Activated CD8-positive, alpha-beta memory T cell treated with anti-CD3 and anti-CD28 coated beads, Interleukin-2, amount 10 ng/mL, durations not matched to agents 7 days and 5 days (primary cell): ENCODE measurements at regions not wholly inside any gene's neighbourhood (a gene's known extent, or its start where the extent isn't known, plus 50 kb on each side); places are given as distances from the start of the nearest gene placed in this dataset.

Experiments
- ATAC-seq: fragments of 150-1000 bp; cut with Tn5 transposase; one replicate; pipeline ENCODE4 v1.10.0; 2021; ENCODE audit warnings: moderate library complexity
- CTCF ChIA-PET: fragments of 350-600 bp; sonication (Branson Sonifier 250); formaldehyde crosslinking; loops from one replicate; lab custom pipeline; 2021; ENCODE audit warnings: antibody characterized with exemption; lab: Charles Lee
- DNase-seq: peaks from one replicate; pipeline ENCODE4 v3.0.0-alpha.2; 2020
- H3K27ac Mint-ChIP-seq: one replicate; pipeline ENCODE4 v1.8.0; 2021; ENCODE audit warnings: mild to moderate bottlenecking, mixed read lengths
- H3K27me3 Mint-ChIP-seq: one replicate; pipeline ENCODE4 v1.8.0; 2021; ENCODE audit warnings: mixed read lengths
- H3K36me3 Mint-ChIP-seq: one replicate; pipeline ENCODE4 v1.8.0; 2021; ENCODE audit warnings: mild to moderate bottlenecking, mixed read lengths
- H3K4me1 Mint-ChIP-seq: one replicate; pipeline ENCODE4 v1.8.0; 2021; ENCODE audit warnings: mixed read lengths
- H3K4me3 Mint-ChIP-seq: one replicate; pipeline ENCODE4 v1.8.0; 2021; ENCODE audit warnings: mild to moderate bottlenecking, moderate library complexity, mixed read lengths
- H3K9me3 Mint-ChIP-seq: one replicate; pipeline ENCODE4 v1.8.0; 2022; ENCODE audit warnings: low read depth, mixed read lengths

DNA sequence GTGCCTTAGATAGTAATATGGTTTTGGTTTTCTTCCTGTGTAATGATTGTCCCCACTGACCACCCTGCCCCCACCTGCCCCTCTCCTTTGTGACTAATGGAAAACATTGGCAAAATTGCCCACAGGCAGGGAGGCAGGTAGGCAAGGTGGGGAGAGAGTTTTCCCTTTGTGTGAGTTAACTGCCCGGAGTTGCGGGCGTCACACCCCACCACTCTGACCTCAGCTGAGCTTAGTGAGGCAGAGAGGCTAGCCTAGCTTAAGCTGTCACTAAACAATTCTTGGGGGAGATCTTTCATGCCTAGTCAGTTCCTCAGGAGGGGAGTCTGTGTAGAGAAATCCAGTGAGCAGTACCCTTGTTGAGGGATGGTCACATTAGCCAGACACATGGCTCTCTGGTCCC, 245.3 kb downstream of the BCOR start:
- DNase-seq, result no peak
- Mint-ChIP-seq H3K4me1 (peaks cover 58% of the 10 kb centered on the region), H3K36me3 (peaks cover 43% of the 10 kb centered on the region), H3K27ac (peak overlapping the region; percentile 40), H3K27me3 (no peaks in the 10 kb centered on the region), H3K4me3 (peak overlapping the region; percentile 91), H3K9me3 (no peaks in the 10 kb centered on the region)
- ATAC-seq, result no peak
- CTCF ChIA-PET, result no interaction called here

DNA sequence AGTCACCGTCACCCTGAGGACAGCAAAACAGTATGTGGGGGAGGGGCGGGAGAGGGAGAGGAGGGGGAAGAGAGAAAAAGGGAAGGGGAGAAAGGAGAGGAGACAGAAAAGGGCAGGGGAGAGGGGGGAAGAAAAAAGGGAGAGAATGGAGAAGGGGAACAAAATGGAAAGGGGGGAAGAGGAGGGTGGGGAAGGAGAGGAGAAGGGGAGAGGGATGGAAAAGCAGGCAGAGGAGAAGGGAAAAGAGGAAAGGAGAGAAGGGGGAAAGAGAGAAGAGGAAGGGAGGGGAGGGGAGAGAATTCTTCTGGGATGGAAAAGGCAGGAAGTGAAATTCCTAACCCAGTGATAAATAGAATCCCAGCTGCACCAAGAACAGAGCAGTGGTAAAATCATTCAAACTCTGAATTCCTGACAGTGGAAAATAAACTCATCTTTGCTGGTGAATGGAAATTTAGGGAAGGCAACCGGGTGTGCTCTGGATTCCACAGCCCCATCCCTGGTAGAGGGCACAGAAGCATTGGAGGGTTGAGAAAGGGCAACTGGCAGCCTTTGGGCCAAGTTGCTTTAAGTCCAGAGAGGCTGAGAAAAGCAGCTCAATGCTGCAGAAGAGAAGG, 244.2 kb downstream of the BCOR start:
- DNase-seq, result no peak
- no peak for ATAC-seq
- no peaks in the 10 kb centered on the region for H3K9me3 Mint-ChIP-seq
- H3K27ac Mint-ChIP-seq, result peak overlapping the region; percentile 98
- peaks cover 36% of the 10 kb centered on the region for H3K36me3 Mint-ChIP-seq
- H3K27me3 Mint-ChIP-seq, result no peaks in the 10 kb centered on the region
- CTCF ChIA-PET, result interaction anchor here (0.9 to 2.0 kb wide), 6 partner anchors 11 to 615 kb away, joined by 3 to 7 read pairs (median 3); no protein-coding TSS in a partner anchor
- peak overlapping the region; percentile 91 for H3K4me3 Mint-ChIP-seq
- H3K4me1 Mint-ChIP-seq, result peaks cover 66% of the 10 kb centered on the region

DNA sequence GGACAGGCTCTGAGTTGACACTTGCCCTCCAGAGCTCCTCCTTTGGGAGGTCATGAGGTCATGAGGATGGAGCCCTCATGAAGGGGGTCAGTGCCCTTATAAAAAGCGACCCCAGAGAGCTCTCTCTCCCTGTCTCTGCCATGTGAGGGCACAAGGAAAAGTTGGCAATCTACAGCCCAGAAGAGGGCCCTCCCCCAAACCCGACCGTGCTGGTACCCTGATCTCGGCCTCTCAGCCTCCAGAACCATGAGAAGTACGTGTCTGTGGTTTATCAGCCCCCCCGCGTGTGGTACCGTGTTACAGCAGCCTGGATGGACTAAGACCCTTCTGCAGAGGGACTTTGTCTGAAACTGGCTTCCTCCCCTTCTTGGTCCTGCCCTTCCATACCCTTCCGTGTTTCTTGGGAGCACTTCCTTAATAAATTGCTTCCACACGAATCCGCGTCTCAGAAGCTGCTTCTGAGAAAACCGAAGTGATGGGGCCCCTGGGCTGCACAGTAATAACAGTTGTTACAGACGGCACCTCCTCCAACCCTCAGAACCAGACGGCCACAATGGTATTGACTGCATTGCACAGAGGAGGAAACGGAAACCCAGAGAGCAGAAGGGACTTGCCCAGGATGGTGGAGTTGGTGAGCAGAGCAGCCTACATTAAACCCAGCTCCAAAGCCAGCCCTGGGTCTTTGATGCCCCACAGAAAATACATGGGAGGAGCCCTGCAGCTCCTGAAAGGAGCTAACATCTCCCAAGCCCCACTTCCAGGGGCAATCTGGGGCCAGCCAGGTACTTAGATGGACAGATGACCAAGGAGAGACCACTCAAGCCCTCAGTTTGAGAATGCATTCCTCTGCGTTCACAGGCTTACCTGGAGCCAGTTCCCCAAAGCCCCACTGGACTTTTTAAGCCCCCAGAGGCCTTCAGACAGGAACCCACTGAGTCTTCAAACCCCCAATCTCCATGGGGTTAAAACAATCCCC, 242.7 kb downstream of the BCOR start:
- peak; percentile 93 for DNase-seq
- H3K9me3 Mint-ChIP-seq, result no peaks in the 10 kb centered on the region
- peak overlapping the region; percentile 91 for H3K4me3 Mint-ChIP-seq
- CTCF ChIA-PET, result interaction anchor here (0.9 to 2.0 kb wide), 9 partner anchors 9 to 613 kb away, joined by 3 to 9 read pairs (median 3); no protein-coding TSS in a partner anchor
- no peaks in the 10 kb centered on the region for H3K27me3 Mint-ChIP-seq
- peak; percentile 78 for ATAC-seq
- H3K36me3 Mint-ChIP-seq, result peaks cover 23% of the 10 kb centered on the region
- peak overlapping the region; percentile 98 for H3K27ac Mint-ChIP-seq
- peaks cover 72% of the 10 kb centered on the region for H3K4me1 Mint-ChIP-seq

- Mint-ChIP-seq H3K9me3 (no peaks in the 10 kb centered on the region), H3K4me1 (peaks cover 72% of the 10 kb centered on the region)
These were observed 242.0 kb downstream of the BCOR start for GRCh38 chrX:39855748-39856129.

DNA sequence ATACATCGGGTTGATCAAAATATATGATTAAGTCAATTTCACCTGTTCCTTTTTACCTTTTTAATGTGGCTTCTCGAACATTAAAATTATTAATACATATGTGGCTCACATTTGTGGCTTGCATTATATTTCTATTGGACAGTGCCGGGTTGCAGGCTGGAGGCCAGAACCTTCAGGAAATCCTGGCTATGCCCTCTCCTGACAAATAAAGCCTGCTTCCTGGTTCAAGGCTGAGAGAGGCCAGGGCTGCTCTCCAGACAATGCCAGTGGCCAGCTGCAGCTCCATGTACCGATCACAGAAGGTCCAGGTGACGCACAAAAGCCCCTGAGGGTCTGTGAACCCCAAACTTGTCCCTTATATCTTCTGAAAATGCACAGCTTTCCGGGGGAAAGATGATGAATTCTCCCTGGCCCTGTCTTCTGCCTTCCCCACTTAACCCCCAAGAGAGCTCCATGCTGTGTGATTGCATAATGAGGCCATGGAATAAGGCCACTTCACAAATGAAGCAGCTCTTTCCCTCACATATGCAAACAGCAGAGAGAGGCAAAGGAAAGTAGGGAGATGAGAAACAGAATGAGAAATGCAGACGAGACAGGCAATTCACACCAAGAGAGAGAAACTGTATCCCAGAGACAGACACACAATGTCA, 241.2 kb downstream of the BCOR start:
- no peak for ATAC-seq
- Mint-ChIP-seq H3K36me3 (peaks cover 16% of the 10 kb centered on the region), H3K27ac (peak overlapping the region; percentile 98), H3K4me3 (no peak overlapping the region), H3K9me3 (no peaks in the 10 kb centered on the region), H3K27me3 (no peaks in the 10 kb centered on the region), H3K4me1 (peaks cover 72% of the 10 kb centered on the region)
- no peak for DNase-seq
- CTCF ChIA-PET, result no interaction called here

More at GRCh38 chrX:39855748-39856129, 242.0 kb downstream of the BCOR start:
- ATAC-seq (peak; percentile 58), DNase-seq (peak; percentile 88)
- peak overlapping the region; percentile 91 for H3K4me3 Mint-ChIP-seq
- CTCF ChIA-PET, result interaction anchor here (0.9 to 2.0 kb wide), 3 partner anchors 15 to 158 kb away, joined by 4 to 9 read pairs (median 7); no protein-coding TSS in a partner anchor
- H3K27me3 Mint-ChIP-seq, result no peaks in the 10 kb centered on the region
- H3K36me3 Mint-ChIP-seq, result peaks cover 20% of the 10 kb centered on the region
- peak overlapping the region; percentile 98 for H3K27ac Mint-ChIP-seq

DNA sequence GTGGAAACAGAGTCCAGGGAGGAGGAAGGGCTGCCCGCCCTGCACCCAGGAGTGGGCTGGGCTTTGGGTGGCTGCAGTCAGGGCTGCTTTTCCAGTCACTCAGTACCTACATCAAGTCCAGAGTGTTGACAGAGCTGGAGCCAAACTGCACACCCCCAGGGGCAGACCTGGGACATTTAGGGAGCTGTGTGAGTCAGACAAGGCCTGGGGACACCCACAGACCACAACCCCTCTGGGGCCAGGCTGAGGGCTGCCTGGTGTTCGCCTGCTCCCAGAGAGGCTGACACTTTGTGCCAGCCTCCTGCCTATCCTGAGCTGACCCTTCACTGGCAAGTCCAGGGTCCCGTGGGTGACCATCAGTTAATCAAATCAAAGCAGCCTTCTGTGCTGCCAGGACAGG, 240.0 kb downstream of the BCOR start:
- Mint-ChIP-seq H3K9me3 (no peaks in the 10 kb centered on the region), H3K4me3 (no peak overlapping the region), H3K27me3 (no peaks in the 10 kb centered on the region), H3K36me3 (peaks cover 10% of the 10 kb centered on the region), H3K27ac (peak overlapping the region; percentile 79), H3K4me1 (peaks cover 68% of the 10 kb centered on the region)
- DNase-seq (peak; percentile 75), ATAC-seq (no peak)
- CTCF ChIA-PET, result interaction anchor here (1.0 to 1.1 kb wide), 2 partner anchors 13 to 43 kb away, joined by 3 read pairs; no protein-coding TSS in a partner anchor

DNA sequence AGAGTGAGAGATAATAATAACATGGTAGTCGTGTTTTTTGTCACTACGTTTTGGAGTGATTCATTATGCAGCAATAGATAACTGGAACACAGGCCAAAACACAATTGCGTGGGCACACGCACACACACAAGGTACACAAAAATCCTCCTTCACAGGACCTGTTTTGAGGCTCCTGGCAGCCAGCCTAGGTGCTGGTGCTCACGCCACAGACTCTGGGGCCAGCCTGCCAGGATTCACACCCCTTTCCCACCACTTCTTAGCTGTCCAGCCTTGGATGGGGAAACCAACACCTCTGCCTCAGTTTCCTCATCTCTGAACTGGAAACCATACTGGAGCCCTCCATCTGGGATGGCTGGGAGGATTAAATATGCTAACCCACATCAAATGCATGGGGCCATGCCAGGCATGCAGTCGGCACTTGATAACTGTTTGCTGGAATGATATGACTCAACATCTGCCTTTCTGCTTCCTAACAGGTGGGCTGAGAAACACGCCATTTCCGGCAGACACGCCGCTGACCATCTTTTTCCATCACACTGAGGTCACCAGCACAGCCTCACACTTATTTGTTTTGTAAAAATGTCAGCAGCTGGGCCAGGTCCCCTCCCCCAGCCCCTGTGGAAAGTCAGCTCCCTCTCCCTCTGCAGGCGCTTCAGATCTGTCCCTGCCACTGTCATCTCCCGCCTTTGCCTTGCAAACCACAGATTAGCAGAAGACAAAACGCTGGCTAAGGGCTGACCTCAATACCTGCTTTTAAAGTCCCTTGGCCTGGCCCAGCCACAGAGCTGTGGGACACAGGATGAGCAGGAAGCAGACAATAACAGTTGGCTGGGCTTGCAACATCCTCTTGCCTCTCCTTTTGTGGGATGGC, 237.5 kb downstream of the BCOR start:
- H3K9me3 Mint-ChIP-seq, result peaks cover 3% of the 10 kb centered on the region
- H3K27me3 Mint-ChIP-seq, result no peaks in the 10 kb centered on the region
- CTCF ChIA-PET, result interaction anchor here (1.8 kb wide), 1 partner anchor 10 kb away, joined by 13 read pairs; no protein-coding TSS in a partner anchor
- peak overlapping the region; percentile 5 for H3K4me3 Mint-ChIP-seq
- H3K27ac Mint-ChIP-seq, result peak overlapping the region; percentile 88
- peak; percentile 71 for ATAC-seq
- H3K4me1 Mint-ChIP-seq, result peaks cover 62% of the 10 kb centered on the region
- DNase-seq, result peak; percentile 93
- H3K36me3 Mint-ChIP-seq, result peaks cover 4% of the 10 kb centered on the region

- peaks cover 4% of the 10 kb centered on the region for H3K36me3 Mint-ChIP-seq
- DNase-seq (no peak), ATAC-seq (no peak)
- peaks cover 47% of the 10 kb centered on the region for H3K4me1 Mint-ChIP-seq
- H3K27me3 Mint-ChIP-seq, result no peaks in the 10 kb centered on the region
- no peak overlapping the region for H3K4me3 Mint-ChIP-seq
- CTCF ChIA-PET, result no interaction called here
- H3K9me3 Mint-ChIP-seq, result peaks cover 3% of the 10 kb centered on the region
- H3K27ac Mint-ChIP-seq, result no peak overlapping the region
These were observed 234.8 kb downstream of the BCOR start for GRCh38 chrX:39862963-39863362.

GRCh38 chrX:39866229-39866628, 231.5 kb downstream of the BCOR start:
- ATAC-seq, result no peak
- DNase-seq, result no peak
- CTCF ChIA-PET, result no interaction called here
- Mint-ChIP-seq H3K4me1 (peaks cover 50% of the 10 kb centered on the region), H3K9me3 (peaks cover 3% of the 10 kb centered on the region), H3K36me3 (peaks cover 4% of the 10 kb centered on the region), H3K27ac (no peak overlapping the region), H3K27me3 (no peaks in the 10 kb centered on the region), H3K4me3 (no peak overlapping the region)

DNA sequence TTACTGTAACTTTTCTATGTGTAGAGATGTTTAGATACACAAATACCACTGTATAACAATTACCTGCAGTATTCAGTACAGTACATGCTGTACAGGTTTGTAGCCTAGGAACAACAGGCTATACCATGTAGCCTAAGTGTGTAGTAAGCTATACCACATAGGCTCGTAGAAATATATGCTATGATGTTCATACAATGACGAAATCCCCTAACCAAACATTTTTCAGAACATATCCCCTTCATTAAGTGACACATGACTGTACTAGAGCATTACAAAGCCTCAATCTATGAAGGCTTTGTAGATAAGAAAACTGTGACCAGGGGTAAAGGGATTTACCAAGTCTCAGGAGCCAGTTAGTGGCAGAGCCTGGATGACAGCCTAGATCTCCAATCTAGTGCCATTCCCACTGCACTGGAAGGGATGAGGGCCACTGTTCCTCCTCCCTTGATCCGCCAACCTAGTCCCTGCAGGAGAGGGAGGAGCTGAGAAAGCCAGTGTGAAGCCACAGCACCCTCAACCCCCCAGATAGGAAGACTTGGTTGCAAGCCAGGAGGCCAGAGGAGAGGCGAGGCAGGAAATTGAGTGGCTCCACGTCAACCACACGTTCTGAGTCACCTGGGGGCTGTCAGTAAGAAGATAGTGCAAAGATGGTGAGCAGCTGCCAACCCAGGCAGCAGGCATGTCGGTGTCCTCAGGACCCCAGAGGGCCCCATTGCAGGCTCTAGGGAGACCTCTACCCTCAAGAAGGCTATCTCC, 227.7 kb downstream of the BCOR start:
- CTCF ChIA-PET, result interaction anchor here (0.7 to 2.2 kb wide), 4 partner anchors 10 to 72 kb away, joined by 3 to 13 read pairs (median 6); no protein-coding TSS in a partner anchor
- H3K27me3 Mint-ChIP-seq, result no peaks in the 10 kb centered on the region
- peak; percentile 92 for DNase-seq
- ATAC-seq, result peak; percentile 74
- H3K9me3 Mint-ChIP-seq, result no peaks in the 10 kb centered on the region
- peak overlapping the region; percentile 48 for H3K4me3 Mint-ChIP-seq
- peak overlapping the region; percentile 89 for H3K27ac Mint-ChIP-seq
- H3K4me1 Mint-ChIP-seq, result peaks cover 61% of the 10 kb centered on the region
- peaks cover 2% of the 10 kb centered on the region for H3K36me3 Mint-ChIP-seq

DNA sequence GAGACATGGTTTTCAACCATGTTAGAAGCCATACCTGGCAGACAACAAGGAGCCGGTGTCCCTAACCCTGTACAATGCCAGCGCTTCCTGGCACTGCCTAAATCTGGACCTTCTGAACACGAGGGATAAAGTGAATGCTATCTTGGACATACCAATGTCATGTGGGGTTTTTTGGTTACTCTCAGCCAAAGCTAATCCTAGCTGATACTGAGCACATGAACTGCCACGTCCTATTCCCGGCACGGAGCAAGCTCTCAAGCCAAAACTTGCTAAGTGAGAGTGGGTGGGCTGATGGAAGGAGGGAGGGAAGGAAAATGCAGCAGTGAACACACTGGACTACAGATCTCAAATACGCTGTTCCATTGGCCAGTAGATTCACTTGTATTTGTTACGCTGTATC, 226.1 kb downstream of the BCOR start:
- peaks cover 2% of the 10 kb centered on the region for H3K36me3 Mint-ChIP-seq
- H3K27ac Mint-ChIP-seq, result peak overlapping the region; percentile 58
- H3K9me3 Mint-ChIP-seq, result no peaks in the 10 kb centered on the region
- peaks cover 64% of the 10 kb centered on the region for H3K4me1 Mint-ChIP-seq
- no peak overlapping the region for H3K4me3 Mint-ChIP-seq
- DNase-seq, result no peak
- CTCF ChIA-PET, result interaction anchor here (2.2 kb wide), 1 partner anchor 11 kb away, joined by 13 read pairs; no protein-coding TSS in a partner anchor
- no peak for ATAC-seq
- no peaks in the 10 kb centered on the region for H3K27me3 Mint-ChIP-seq

DNA sequence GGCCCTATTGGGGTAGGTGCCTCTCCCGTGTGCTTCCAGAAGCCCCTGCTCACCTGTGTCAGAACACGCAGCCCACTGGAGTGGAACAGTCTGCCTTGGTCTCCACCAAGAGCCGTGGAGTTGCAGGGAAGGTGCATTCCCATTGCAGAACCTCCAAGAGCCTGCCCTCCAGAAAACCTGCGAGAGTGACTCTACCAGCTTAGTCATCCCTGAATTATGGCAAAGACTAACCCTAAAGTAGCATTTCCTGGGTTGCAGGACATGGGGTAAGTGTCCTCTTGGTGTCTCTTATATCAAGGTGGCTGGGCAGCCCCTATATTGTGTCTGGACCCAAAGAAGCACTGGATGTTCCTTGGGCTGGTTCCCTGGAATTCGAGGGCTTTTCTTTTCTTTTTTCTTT, 224.6 kb downstream of the BCOR start:
- CTCF ChIA-PET, result no interaction called here
- ATAC-seq, result no peak
- Mint-ChIP-seq H3K27ac (peak overlapping the region; percentile 15), H3K27me3 (no peaks in the 10 kb centered on the region), H3K9me3 (no peaks in the 10 kb centered on the region), H3K36me3 (peaks cover 2% of the 10 kb centered on the region), H3K4me3 (no peak overlapping the region), H3K4me1 (peaks cover 61% of the 10 kb centered on the region)
- no peak for DNase-seq
